A549 (cell line): ENCODE measurements at regions not wholly inside any gene's neighbourhood (a gene's known extent, or its start where the extent isn't known, plus 50 kb on each side); places are given as distances from the start of the nearest gene placed in this dataset.

Experiments used
- CEBPB ChIP-seq, 2 experiments: fragments of >200 bp in 1 of 2; sonication (Bioruptor Twin) in 1 of 2; formaldehyde crosslinking in 1 of 2; IDR thresholded peaks; 2 replicates each; pipeline ENCODE4 v1.6.1; 2012 to 2016
- CTCF ChIP-seq: fragments of >200 bp; sonication (Bioruptor Twin); formaldehyde crosslinking; IDR thresholded peaks from 3 replicates; pipeline ENCODE4 v1.5.1; 2016
- EP300 ChIP-seq, 2 experiments: fragments of >200 bp; sonication (Bioruptor Twin); formaldehyde crosslinking; IDR thresholded peaks; 2 replicates in 1 of 2; 3 replicates in 1 of 2; pipeline ENCODE4 v1.6.1; 2016 to 2017
- FOSL2 ChIP-seq, 2 experiments: fragments of 450-650 bp in 1 of 2; fragments of >200 bp in 1 of 2; sonication (Bioruptor Twin) in 1 of 2; formaldehyde crosslinking; IDR thresholded peaks; 2 replicates each; pipeline versions ENCODE4 v1.5.0 to v1.6.1; 2016 to 2020; ENCODE audit warnings: mild to moderate bottlenecking in 1 of 2, moderate library complexity in 1 of 2
- HEYL ChIP-seq: fragments of 250-450 bp; sonication (Bioruptor Pico); IDR thresholded peaks from 2 replicates; pipeline ENCODE4 v1.8.0; 2021; ENCODE audit warnings: mild to moderate bottlenecking, moderate library complexity
- JUN ChIP-seq, 2 experiments: fragments of >200 bp; sonication (Bioruptor Twin); formaldehyde crosslinking; IDR thresholded peaks; 2 replicates in 1 of 2; 3 replicates in 1 of 2; pipeline ENCODE4 v1.6.1; 2016 to 2017
- KDM5A ChIP-seq: fragments of 200-600 bp; sonication (generic); IDR thresholded peaks from 2 replicates; pipeline ENCODE4 v1.6.1; 2016; ENCODE audit warnings: antibody characterized with exemption, mild to moderate bottlenecking
- MAZ ChIP-seq: fragments of 150-350 bp; IDR thresholded peaks from 2 replicates; pipeline ENCODE4 v1.6.1; 2014; ENCODE audit warnings: antibody characterized with exemption, low read depth, low read length, borderline replicate concordance
- MYC ChIP-seq: IDR thresholded peaks from 2 replicates; pipeline ENCODE4 v1.6.1; 2012; ENCODE audit warnings: mild to moderate bottlenecking, inconsistent platforms, low read length, improper control_type of control experiment, borderline replicate concordance
- NFE2L2 ChIP-seq: fragments of 150-350 bp; conservative IDR thresholded peaks from 2 replicates; pipeline ENCODE4 v1.6.1; 2014; ENCODE audit warnings: low read length
- POLR2A ChIP-seq: IDR thresholded peaks from 2 replicates; pipeline ENCODE4 v1.6.1; 2012; ENCODE audit warnings: mild to moderate bottlenecking, low read length
- POLR2AphosphoS2 ChIP-seq: conservative IDR thresholded peaks from 2 replicates; pipeline ENCODE4 v1.6.1; 2012; ENCODE audit warnings: low read length, improper control_type of control experiment, inconsistent platforms
- TP53 ChIP-seq: fragments of 250-450 bp; sonication (Bioruptor Pico); IDR thresholded peaks from 2 replicates; pipeline ENCODE4 v1.5.0; 2021; ENCODE audit warnings: mild to moderate bottlenecking, moderate library complexity
- USF2 ChIP-seq: fragments of 450-650 bp; IDR thresholded peaks from 2 replicates; pipeline ENCODE4 v1.6.1; 2014; ENCODE audit warnings: antibody characterized with exemption

DNA sequence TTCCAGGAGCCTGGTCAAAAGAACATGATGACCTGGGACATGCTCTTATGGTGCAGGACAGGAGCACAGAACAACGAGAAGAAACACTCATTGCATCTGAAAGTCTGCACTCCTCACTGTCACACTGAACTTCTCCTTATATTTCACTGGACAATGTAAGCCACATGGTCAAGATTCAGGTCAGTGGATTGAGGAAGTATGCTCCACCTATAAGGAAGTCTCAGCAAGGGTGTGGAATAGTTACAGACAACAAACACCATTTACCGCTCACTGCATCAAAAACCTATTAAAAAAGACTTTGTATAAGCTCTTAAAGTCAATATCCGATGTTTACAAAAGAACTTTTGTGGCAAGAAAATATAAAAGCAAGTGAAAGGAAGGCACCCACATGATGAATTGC lies 153.1 kb upstream of the FOXG1 start:
- TF ChIP-seq USF2 (no peak), CTCF (no peak), HEYL (CRISPR knock-in tag) (no peak), EP300 (IDR thresholded peaks at IDR 0.05) (no peak), FOSL2 (IDR thresholded peaks at IDR 0.05) (no peak), FOSL2 (CRISPR knock-in tag; IDR thresholded peaks at IDR 0.05) (no peak), KDM5A (no peak), POLR2AphosphoS2 (no peak), TP53 (CRISPR knock-in tag) (no peak), MAZ (no peak), NFE2L2 (no peak), POLR2A (no peak), CEBPB (IDR thresholded peaks at IDR 0.05) (no peak), MYC (no peak), JUN (IDR thresholded peaks at IDR 0.05) (no peak)
